Fibroblast of lung (primary cell): ENCODE measurements at regions not wholly inside any gene's neighbourhood (a gene's known extent, or its start where the extent isn't known, plus 50 kb on each side); places are given as distances from the start of the nearest gene placed in this dataset.

Experiments used
- DNase-seq, 2 donors: peaks; one replicate each; pipeline versions ENCODE4 v3.0.0 to v3.0.0-alpha.2; 2010; ENCODE audit warnings: low read depth in 2 of 2
- H2AFZ ChIP-seq: 2 replicates; pipeline ENCODE4 v1.5.1; 2012; ENCODE audit warnings: low read length, control low read depth, inconsistent platforms
- H3K27ac ChIP-seq: 2 replicates; pipeline ENCODE4 v1.5.1; 2011; ENCODE audit warnings: low read length, control low read depth; ENCODE audit not compliant: insufficient read depth
- H3K27me3 ChIP-seq: 2 replicates; pipeline ENCODE4 v1.5.1; 2011; ENCODE audit warnings: mild to moderate bottlenecking, low read length; ENCODE audit not compliant: control insufficient read depth, insufficient read depth
- H3K36me3 ChIP-seq: 2 replicates; pipeline ENCODE4 v1.5.1; 2011; ENCODE audit warnings: low read length; ENCODE audit not compliant: control insufficient read depth, insufficient read depth
- H3K4me1 ChIP-seq: 2 replicates; pipeline ENCODE4 v1.5.1; 2011; ENCODE audit warnings: low read length; ENCODE audit not compliant: control insufficient read depth, insufficient read depth; ENCODE audit errors: extremely low read depth
- H3K4me2 ChIP-seq: 2 replicates; pipeline ENCODE4 v1.5.1; 2011; ENCODE audit warnings: low read length, control low read depth; ENCODE audit not compliant: insufficient read depth; ENCODE audit errors: extremely low read depth
- H3K4me3 ChIP-seq, 4 experiments: fragments of 200-600 bp in 1 of 4; sonication (generic) in 1 of 4; replicated peaks in 1 of 4; 2 replicates each; pipeline ENCODE4 v1.5.1; 2011 to 2016; ENCODE audit warnings: low read length in 4 of 4, low read depth in 3 of 4, mild to moderate bottlenecking in 3 of 4, control low read depth in 2 of 4, inconsistent platforms in 1 of 4, mixed read lengths in 1 of 4; ENCODE audit not compliant: insufficient read depth in 1 of 4; ENCODE audit errors: control extremely low read depth in 1 of 4
- H3K79me2 ChIP-seq: 2 replicates; pipeline ENCODE4 v1.5.1; 2012; ENCODE audit warnings: mild to moderate bottlenecking, low read length, inconsistent platforms; ENCODE audit not compliant: control insufficient read depth, insufficient read depth
- H3K9ac ChIP-seq: 2 replicates; pipeline ENCODE4 v1.5.1; 2011; ENCODE audit warnings: mild to moderate bottlenecking, low read length, control low read depth; ENCODE audit not compliant: insufficient read depth
- H3K9me3 ChIP-seq: 2 replicates; pipeline ENCODE4 v1.5.1; 2012; ENCODE audit warnings: low read depth, low read length; ENCODE audit not compliant: control insufficient read depth, insufficient read depth
- H4K20me1 ChIP-seq: 2 replicates; pipeline ENCODE4 v1.5.1; 2011; ENCODE audit warnings: low read length; ENCODE audit not compliant: control insufficient read depth, insufficient read depth; ENCODE audit errors: extremely low read depth
- EZH2 ChIP-seq: IDR thresholded peaks from 2 replicates; pipeline ENCODE4 v1.5.1; 2012; ENCODE audit warnings: low read length, control low read depth, mild to moderate bottlenecking; ENCODE audit errors: missing control alignments
- TF ChIP-seq, protein P1 (sequence below), 2 donors: IDR thresholded peaks in 1 of 2; conservative IDR thresholded peaks in 1 of 2; 1 replicate in 1 of 2; 2 replicates in 1 of 2; pipeline ENCODE4 v1.5.1; 2011 to 2012; ENCODE audit warnings: low read length in 2 of 2, control low read depth in 1 of 2, inconsistent platforms in 1 of 2, low read depth in 1 of 2, mild to moderate bottlenecking in 1 of 2

DNA sequence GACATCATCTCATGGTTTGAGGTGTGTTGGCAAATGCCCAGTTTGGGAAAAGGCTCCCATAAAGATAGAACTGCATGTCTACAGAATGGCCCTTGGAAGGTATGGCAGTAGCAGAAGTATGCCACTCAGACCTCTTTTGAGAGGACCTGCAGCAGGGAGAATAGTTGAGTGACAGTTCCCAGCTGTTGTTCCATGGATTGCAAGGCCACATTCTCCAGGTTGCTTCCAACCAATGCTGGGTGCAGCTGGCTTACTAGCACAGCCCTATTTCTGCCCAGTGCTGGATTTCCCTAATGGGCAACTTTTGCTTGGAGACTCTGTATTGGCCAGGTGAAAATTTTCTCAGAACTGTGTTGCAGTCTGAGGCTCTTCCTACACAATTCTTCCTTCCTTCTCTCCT lies 266.2 kb downstream of the UTP18 start:
- Histone ChIP-seq H3K4me1 (no peaks in the 10 kb centered on the region), H3K9me3 (no peaks in the 10 kb centered on the region), H3K4me2 (no peak overlapping the region), H3K79me2 (no peaks in the 10 kb centered on the region), H3K36me3 (no peaks in the 10 kb centered on the region), H3K9ac (no peak overlapping the region), H3K4me3 (no peak overlapping the region), H3K27ac (no peak overlapping the region), H3K27me3 (no peaks in the 10 kb centered on the region), H2AFZ (no peak overlapping the region), H4K20me1 (no peaks in the 10 kb centered on the region)
- DNase-seq: no peak
- TF ChIP-seq EZH2: no peak
- TF ChIP-seq, protein P1, sequence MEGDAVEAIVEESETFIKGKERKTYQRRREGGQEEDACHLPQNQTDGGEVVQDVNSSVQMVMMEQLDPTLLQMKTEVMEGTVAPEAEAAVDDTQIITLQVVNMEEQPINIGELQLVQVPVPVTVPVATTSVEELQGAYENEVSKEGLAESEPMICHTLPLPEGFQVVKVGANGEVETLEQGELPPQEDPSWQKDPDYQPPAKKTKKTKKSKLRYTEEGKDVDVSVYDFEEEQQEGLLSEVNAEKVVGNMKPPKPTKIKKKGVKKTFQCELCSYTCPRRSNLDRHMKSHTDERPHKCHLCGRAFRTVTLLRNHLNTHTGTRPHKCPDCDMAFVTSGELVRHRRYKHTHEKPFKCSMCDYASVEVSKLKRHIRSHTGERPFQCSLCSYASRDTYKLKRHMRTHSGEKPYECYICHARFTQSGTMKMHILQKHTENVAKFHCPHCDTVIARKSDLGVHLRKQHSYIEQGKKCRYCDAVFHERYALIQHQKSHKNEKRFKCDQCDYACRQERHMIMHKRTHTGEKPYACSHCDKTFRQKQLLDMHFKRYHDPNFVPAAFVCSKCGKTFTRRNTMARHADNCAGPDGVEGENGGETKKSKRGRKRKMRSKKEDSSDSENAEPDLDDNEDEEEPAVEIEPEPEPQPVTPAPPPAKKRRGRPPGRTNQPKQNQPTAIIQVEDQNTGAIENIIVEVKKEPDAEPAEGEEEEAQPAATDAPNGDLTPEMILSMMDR (conservative IDR thresholded peaks at IDR 0.05 in 1 of 2, IDR thresholded peaks at IDR 0.05 in 1 of 2; ENCODE audit: low read depth in 1 of 2, low read length in 2 of 2): no peak

DNA sequence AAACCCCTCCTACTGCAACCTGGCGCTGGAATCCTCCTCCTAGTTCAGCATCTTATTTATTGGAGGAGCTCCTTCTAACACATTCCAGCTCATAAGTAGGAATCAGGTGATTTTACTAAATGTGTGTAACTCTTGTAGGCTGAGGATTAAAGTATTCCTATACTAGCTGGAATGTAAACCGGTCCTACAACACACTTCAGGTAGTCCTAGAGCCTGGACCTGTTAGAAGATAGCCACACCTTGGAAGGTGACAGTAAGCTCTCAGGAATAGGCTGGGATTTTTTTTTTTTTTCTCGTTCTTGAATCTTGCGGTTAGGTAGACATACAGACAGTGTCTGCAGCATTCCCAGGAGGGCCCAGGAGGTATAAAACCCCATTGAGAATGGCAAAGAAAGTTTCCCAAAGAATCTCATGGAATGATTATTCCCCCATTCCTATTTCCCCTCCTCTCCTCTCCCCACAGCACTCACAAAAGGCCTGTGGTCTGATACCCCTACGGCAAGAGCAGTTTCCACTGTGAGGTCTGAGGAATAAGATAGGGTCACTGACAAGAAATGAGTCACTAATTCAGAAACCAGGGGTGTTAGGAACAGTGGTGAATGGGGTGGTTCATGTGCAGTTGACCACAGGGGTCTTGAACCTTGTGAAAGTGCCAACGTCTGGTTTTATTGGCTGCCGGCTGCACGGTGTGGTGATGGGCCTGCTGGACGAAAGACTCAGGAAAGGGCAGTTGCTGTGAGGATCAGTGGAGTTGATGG lies 267.1 kb downstream of the UTP18 start:
- Histone ChIP-seq H3K4me2 (no peak overlapping the region), H3K27me3 (no peaks in the 10 kb centered on the region), H3K9ac (no peak overlapping the region), H4K20me1 (no peaks in the 10 kb centered on the region), H3K9me3 (no peaks in the 10 kb centered on the region), H3K79me2 (no peaks in the 10 kb centered on the region), H3K4me1 (no peaks in the 10 kb centered on the region), H3K27ac (no peak overlapping the region), H3K36me3 (no peaks in the 10 kb centered on the region), H2AFZ (no peak overlapping the region), H3K4me3 (no peak overlapping the region)
- TF ChIP-seq, protein P1 (conservative IDR thresholded peaks at IDR 0.05 in 1 of 2, IDR thresholded peaks at IDR 0.05 in 1 of 2; ENCODE audit: low read depth in 1 of 2, low read length in 2 of 2): no peak
- no peak for TF ChIP-seq EZH2
- no peak for DNase-seq

DNA sequence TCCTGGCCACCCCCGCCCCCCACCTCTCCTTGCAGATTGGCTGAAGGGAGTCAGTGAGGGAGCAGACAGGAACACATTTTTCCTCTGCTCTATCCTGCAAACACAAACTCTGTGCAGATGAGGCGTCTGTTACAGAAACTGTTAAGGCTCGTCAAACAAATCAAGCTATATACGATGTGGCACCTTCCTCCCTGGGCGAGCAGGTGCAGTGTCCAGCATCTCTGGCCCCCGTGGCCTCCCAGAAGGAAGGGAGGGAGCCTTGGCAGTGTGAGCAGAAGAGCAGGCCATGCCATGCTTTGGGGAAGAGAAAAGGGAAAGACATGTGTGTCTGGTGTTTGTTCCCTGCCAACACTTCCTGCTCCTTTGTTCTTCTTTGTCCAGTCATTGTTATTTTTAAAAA lies 267.8 kb downstream of the UTP18 start:
- no peaks in the 10 kb centered on the region for H3K27me3 ChIP-seq

More for the DNA sequence above, 267.8 kb downstream of the UTP18 start:
- TF ChIP-seq, protein P1 (conservative IDR thresholded peaks at IDR 0.05 in 1 of 2, IDR thresholded peaks at IDR 0.05 in 1 of 2; ENCODE audit: low read depth in 1 of 2, low read length in 2 of 2): no peak
- TF ChIP-seq EZH2: no peak
- H3K9ac ChIP-seq: no peak overlapping the region
- H3K4me1 ChIP-seq: no peaks in the 10 kb centered on the region
- no peak overlapping the region for H3K4me3 ChIP-seq
- H2AFZ ChIP-seq: no peak overlapping the region
- no peak for DNase-seq
- H3K36me3 ChIP-seq: no peaks in the 10 kb centered on the region
- no peaks in the 10 kb centered on the region for H4K20me1 ChIP-seq
- no peak overlapping the region for H3K4me2 ChIP-seq
- H3K79me2 ChIP-seq: no peaks in the 10 kb centered on the region
- H3K27ac ChIP-seq: no peak overlapping the region
- no peaks in the 10 kb centered on the region for H3K9me3 ChIP-seq
